Ectodermal cell (in vitro differentiated cells): ENCODE measurements at regions not wholly inside any gene's neighbourhood (a gene's known extent, or its start where the extent isn't known, plus 50 kb on each side); places are given as distances from the start of the nearest gene placed in this dataset.
"Not testable (repeated sequence)": the region's sequence is repeated elsewhere in the genome, so short reads cannot be mapped to it uniquely, and the experiment has no call there.

Experiments
- H3K27ac ChIP-seq: 2 replicates; pipeline ENCODE4 v1.7.0; 2013; ENCODE audit warnings: mild to moderate bottlenecking, low read depth, low read length; ENCODE audit not compliant: insufficient read depth, poor library complexity, severe bottlenecking
- H3K27me3 ChIP-seq: 2 replicates; pipeline ENCODE4 v1.7.0; 2013; ENCODE audit warnings: mild to moderate bottlenecking, low read length; ENCODE audit not compliant: insufficient read depth, control insufficient read depth, poor library complexity, severe bottlenecking
- H3K36me3 ChIP-seq: one replicate; pipeline ENCODE4 v1.7.0; 2013; ENCODE audit warnings: low read length; ENCODE audit not compliant: control insufficient read depth, insufficient read depth
- H3K4me1 ChIP-seq: one replicate; pipeline ENCODE4 v1.7.0; 2013; ENCODE audit warnings: low read length; ENCODE audit not compliant: control insufficient read depth, insufficient read depth
- H3K4me3 ChIP-seq: 2 replicates; pipeline ENCODE4 v1.7.0; 2013; ENCODE audit warnings: low read depth, low read length, control low read depth; ENCODE audit not compliant: insufficient read depth
- H3K9me3 ChIP-seq: 2 replicates; pipeline ENCODE4 v1.7.0; 2013; ENCODE audit warnings: mild to moderate bottlenecking, low read length, moderate library complexity; ENCODE audit not compliant: control insufficient read depth
- WGBS, 2 experiments: methylation state at CpG; one replicate each; pipeline ENCODE4 v1.1.7; 2013; ENCODE audit warnings: missing lambda C conversion rate in 2 of 2; 5-methylcytosine and 5-hydroxymethylcytosine counted together

DNA sequence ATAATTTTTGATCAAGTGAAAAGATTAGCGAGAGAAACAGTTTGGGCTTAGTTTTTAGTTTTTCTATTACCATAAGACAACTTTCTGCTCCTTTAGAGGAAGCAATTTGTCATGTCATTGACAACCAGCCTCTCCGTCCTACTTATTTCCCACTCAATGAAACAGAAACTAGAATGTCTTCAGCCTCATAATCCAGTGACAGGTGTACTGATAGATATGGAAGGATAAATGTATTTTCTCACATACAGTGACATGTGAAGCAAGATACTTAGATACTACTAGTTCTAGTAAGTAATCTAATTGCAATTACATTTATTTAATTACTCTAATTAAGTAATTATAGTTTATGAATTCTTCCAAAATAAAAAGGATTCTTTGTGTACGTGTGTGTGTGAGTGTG lies 429.7 kb downstream of the CDH10 start:
- no peaks in the 10 kb centered on the region for H3K36me3 ChIP-seq
- H3K4me3 ChIP-seq = no peak overlapping the region
- no peaks in the 10 kb centered on the region for H3K27me3 ChIP-seq
- H3K9me3 ChIP-seq = no peaks in the 10 kb centered on the region
- no peaks in the 10 kb centered on the region for H3K4me1 ChIP-seq
- WGBS, 2 experiments = 83 to 100% methylated on average over 2 of the region's 3 CpGs
- H3K27ac ChIP-seq = no peak overlapping the region

DNA sequence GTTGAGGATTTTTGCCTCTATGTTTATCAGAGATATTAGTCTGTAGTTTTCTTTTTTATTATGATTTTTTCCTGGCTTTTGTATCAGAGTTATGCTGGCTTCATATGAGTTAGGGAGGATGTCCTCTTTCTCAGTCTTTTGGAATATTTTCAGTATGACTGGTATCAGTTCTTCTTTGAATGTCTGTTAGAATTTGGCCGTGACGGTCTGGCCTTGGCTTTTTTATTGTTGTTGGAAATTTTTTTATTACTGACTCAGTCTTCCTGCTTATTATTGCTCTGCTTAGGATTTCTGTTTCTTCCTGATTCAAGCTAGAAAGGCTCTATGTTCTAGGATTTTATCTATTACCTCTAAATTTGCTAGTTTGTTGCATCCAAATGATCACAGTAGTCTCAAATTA lies 421.9 kb downstream of the CDH10 start:
- no peaks in the 10 kb centered on the region for H3K9me3 ChIP-seq
- H3K27me3 ChIP-seq = no peaks in the 10 kb centered on the region
- WGBS, 2 experiments = 91 to 96% methylated on average over 2 of the region's 2 CpGs
- no peak overlapping the region for H3K27ac ChIP-seq
- H3K36me3 ChIP-seq = no peaks in the 10 kb centered on the region
- no peaks in the 10 kb centered on the region for H3K4me1 ChIP-seq
- no peak overlapping the region for H3K4me3 ChIP-seq

DNA sequence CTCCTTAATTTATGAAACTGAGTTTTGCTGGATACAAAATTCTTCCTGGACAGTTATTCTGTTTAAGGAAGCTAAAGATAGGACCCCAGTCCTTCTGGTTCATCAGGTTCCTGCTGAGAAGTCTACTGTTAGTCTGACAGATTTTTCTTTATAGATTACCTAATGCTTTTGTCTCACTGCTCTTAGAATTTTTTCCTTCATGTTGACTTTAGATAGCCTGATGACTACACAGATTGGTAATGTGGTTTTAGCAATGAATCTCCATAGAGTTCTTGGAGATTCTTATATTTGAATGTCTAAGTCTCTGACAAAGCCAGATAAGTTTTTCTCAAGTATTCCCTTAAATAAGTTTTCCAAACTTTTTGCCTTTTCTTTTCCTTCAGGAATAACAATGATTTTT lies 419.7 kb downstream of the CDH10 start:
- Histone ChIP-seq H3K4me3 (no peak overlapping the region), H3K27me3 (no peaks in the 10 kb centered on the region), H3K4me1 (no peaks in the 10 kb centered on the region), H3K36me3 (no peaks in the 10 kb centered on the region), H3K27ac (no peak overlapping the region), H3K9me3 (no peaks in the 10 kb centered on the region)

DNA sequence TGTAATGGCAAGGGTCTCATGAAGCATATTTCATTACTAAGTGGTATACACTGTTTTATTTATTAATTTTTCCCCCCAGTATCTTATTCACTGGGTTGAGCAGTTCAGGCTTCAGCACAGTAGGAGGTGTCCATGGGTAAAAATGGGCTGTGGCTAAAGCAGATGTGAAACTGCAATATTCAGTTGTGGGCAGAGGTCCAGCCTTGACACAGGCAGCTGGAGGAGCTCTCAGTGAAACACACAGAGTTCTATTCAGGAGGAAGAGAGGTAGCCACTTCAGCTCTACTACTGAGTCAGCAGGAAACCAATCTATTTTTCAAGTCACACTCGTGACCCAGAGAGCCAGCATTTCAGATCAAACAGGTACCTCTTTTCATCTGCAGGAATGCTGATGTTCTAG lies 418.3 kb downstream of the CDH10 start:
- 86 to 89% methylated on average over 1 of the region's 1 CpG for WGBS, 2 experiments
- no peaks in the 10 kb centered on the region for H3K27me3 ChIP-seq
- H3K36me3 ChIP-seq = no peaks in the 10 kb centered on the region
- no peak overlapping the region for H3K27ac ChIP-seq
- H3K9me3 ChIP-seq = no peaks in the 10 kb centered on the region
- no peak overlapping the region for H3K4me3 ChIP-seq
- no peaks in the 10 kb centered on the region for H3K4me1 ChIP-seq

DNA sequence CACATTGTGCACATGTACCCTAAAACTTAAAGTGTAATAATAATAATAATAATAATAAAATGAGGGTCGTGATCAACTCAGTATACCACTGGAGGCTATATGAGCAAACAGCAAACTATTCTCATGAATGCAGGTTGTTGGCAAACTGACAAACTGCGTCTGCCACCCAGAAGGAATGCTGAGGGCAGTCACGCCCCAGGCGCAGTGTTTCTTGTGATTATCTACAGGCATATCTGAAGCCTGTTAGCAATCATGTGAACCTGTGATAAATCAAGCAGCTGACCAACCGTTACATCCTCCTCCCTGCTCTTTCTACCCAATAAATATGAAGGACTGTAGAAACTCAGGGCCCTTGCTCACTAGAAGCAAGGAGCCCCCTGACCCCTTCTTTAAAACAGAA lies 416.9 kb downstream of the CDH10 start:
- not testable (repeated sequence) for H3K4me3 ChIP-seq

DNA sequence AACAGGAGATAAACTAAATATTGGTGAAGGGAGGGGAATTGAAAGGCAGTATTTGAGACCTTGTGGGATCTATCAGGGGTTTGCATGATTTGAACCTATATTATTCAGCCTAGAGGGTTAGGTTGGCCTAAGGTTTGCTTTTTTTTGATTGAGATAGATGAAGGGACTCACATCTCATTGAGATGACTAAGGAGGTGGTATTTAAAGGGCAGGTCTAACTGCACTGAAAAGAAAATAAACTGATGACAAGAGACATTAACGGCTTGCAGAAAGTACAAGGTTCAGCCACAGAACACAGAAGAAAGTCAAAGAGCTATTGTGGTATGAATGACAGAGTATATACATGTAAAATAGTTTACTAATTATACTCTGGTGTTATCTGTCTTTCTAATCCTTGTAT lies 412.7 kb downstream of the CDH10 start:
- Histone ChIP-seq H3K4me1 (no peaks in the 10 kb centered on the region), H3K4me3 (no peak overlapping the region), H3K27me3 (no peaks in the 10 kb centered on the region), H3K27ac (no peak overlapping the region), H3K36me3 (no peaks in the 10 kb centered on the region), H3K9me3 (no peaks in the 10 kb centered on the region)
- 75 to 83% methylated on average over 1 of the region's 1 CpG for WGBS, 2 experiments

More for the DNA sequence above, 416.9 kb downstream of the CDH10 start:
- H3K4me1 ChIP-seq, H3K36me3 ChIP-seq, H3K27me3 ChIP-seq, H3K9me3 ChIP-seq, H3K27ac ChIP-seq: not testable (repeated sequence)
- 94 to 96% methylated on average over 5 of the region's 5 CpGs for WGBS, 2 experiments

DNA sequence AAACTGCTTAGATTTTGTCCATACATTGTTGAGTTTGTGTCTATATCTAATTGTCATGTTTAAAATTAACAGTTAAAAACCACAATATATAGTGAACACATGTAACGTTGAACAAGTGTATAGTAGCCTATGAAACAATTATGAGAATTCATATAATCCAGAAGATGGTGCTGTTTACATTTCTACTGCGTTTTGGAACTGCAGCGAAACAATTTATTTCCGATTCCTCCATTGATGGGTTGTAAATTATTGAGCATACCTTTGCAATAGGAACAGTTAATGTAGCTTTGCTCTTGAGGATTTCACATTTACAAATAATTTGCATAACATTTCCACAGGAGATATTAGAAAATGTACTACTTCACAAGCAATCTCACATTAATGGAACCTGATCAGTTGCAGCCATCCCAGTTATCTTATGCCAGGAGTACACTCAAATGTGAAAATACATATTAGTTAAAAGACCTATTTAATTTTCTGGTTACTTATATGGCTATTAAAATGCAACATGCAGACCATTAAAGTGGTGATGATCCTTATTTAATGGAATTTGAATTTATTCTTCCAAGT lies 411.8 kb downstream of the CDH10 start:
- H3K36me3 ChIP-seq = no peaks in the 10 kb centered on the region
- H3K27me3 ChIP-seq = no peaks in the 10 kb centered on the region
- H3K4me3 ChIP-seq = no peak overlapping the region
- no peaks in the 10 kb centered on the region for H3K4me1 ChIP-seq
- 90 to 100% methylated on average over 2 to 3 of the region's 4 CpGs for WGBS, 2 experiments
- no peak overlapping the region for H3K27ac ChIP-seq
- H3K9me3 ChIP-seq = no peaks in the 10 kb centered on the region

DNA sequence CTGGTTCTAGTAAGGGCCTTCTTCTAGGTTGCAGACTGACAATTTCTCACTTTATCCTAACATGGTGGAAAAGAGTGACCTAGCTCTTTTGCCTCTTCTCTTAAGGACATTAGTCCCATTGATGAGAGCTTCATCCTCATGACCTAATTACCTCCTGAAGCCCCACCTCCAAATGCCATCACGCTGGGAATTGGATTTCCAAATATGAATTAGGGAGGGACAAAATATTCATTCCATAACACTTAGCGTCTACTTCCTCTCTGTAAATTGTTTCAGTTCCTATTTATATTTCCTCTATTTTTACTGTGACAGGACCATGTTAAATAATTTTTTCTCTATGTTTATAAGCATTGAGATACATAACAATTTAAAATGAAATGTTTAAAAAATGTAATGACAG lies 408.8 kb downstream of the CDH10 start:
- Histone ChIP-seq H3K27me3 (no peaks in the 10 kb centered on the region), H3K36me3 (no peaks in the 10 kb centered on the region), H3K4me1 (no peaks in the 10 kb centered on the region), H3K9me3 (no peaks in the 10 kb centered on the region), H3K27ac (no peak overlapping the region), H3K4me3 (no peak overlapping the region)
- 90 to 91% methylated on average over 1 of the region's 2 CpGs for WGBS, 2 experiments

DNA sequence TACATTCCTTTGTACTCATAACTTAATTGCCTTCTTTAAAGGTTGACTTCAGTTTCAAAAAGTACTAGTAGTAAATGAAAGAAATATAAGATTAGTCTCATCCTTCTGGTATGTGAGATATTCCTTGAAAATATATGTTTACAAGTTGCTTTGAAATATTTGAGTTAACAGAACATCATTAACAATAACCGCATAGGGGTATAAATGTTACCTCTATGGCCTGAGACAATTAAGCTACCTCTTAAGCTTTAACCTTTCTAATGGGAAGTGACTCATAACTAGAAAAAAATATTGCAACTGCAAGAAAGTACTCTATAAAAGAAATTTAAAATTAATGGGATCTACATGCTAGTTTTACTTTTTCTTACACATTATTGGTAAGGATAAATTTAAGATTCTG lies 399.0 kb downstream of the CDH10 start:
- no peak overlapping the region for H3K4me3 ChIP-seq
- no peaks in the 10 kb centered on the region for H3K27me3 ChIP-seq
- no peaks in the 10 kb centered on the region for H3K4me1 ChIP-seq
- H3K36me3 ChIP-seq = no peaks in the 10 kb centered on the region
- 100% methylated on average over 1 of the region's 1 CpG; no CpG with 5 or more reads in 1 of the 2 experiments for WGBS, 2 experiments
- no peaks in the 10 kb centered on the region for H3K9me3 ChIP-seq
- H3K27ac ChIP-seq = no peak overlapping the region

DNA sequence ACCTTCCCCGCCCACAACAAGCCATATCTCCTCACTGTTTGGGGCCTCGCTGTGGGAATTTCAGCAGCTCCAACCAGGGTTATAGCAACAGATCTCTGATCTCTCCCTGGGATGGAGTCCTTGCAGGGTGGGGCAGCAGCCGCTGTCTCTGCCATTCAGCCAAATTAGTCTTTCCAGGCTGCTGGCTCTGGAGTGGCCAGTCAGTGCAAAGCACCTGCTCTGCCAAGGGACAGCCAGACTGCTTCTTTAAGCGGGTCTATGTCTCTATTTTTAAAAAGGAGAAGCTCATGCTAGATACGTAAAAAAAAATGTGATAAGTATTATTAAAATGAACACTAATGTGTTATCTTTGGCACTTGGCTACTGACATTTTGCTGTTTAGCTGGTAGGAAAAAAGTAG lies 380.2 kb downstream of the CDH10 start:
- Histone ChIP-seq H3K27me3 (no peaks in the 10 kb centered on the region), H3K4me1 (no peaks in the 10 kb centered on the region), H3K9me3 (no peaks in the 10 kb centered on the region), H3K36me3 (no peaks in the 10 kb centered on the region), H3K4me3 (no peak overlapping the region), H3K27ac (no peak overlapping the region)
- 89 to 96% methylated on average over 5 of the region's 5 CpGs for WGBS, 2 experiments

DNA sequence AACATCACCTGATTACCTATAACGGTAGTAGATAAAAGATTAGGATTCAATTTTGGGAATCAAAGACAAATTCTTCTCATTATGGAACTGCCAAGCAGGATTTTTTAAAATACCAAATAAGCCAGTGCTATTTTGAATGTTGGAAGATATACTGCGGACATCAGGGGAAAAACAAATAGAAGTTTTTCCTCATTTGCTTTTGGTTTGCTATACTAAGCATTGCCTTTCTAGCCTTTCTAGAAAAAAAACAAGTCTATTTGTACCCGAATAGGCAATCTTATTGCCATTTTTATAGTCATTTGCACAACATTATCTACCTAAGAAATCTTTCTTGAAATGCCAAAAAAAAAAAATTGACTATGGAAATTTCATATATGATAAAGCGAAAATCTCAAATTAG lies 379.5 kb downstream of the CDH10 start:
- Histone ChIP-seq H3K4me1 (no peaks in the 10 kb centered on the region), H3K27me3 (no peaks in the 10 kb centered on the region), H3K9me3 (no peaks in the 10 kb centered on the region), H3K27ac (no peak overlapping the region), H3K4me3 (no peak overlapping the region), H3K36me3 (no peaks in the 10 kb centered on the region)
- WGBS, 2 experiments = 87 to 94% methylated on average over 4 of the region's 4 CpGs
